ENCODE measurements at regions not wholly inside any gene's neighbourhood (a gene's known extent, or its start where the extent isn't known, plus 50 kb on each side); places are given as distances from the start of the nearest gene placed in this dataset.

GRCh38 chr1:94709891-94710581, 110.1 kb upstream of the SLC44A3 start:
- H3K4me3 Mint-ChIP-seq (ENCODE audit: unreplicated experiment), result no peak overlapping the region
- H3K27me3 Mint-ChIP-seq (ENCODE audit: insufficient read depth, unreplicated experiment), result no peaks in the 10 kb centered on the region
- H3K9me3 Mint-ChIP-seq (ENCODE audit: unreplicated experiment), result no peaks in the 10 kb centered on the region
- no TSS peak for BruUV-seq (replicated peaks)
- H3K4me1 Mint-ChIP-seq (ENCODE audit: low read depth, unreplicated experiment), result no peaks in the 10 kb centered on the region
- peaks cover 5% of the 10 kb centered on the region; the same call in 1 of the 2 replicates for H3K4me1 ChIP-seq
- ChIA-PET POLR2A (no interaction called here), CTCF (no interaction called here)
- no peaks in the 10 kb centered on the region for H3K36me3 ChIP-seq (ENCODE audit: control insufficient read depth, insufficient read depth, low read length)
- no peak overlapping the region for H3K27ac Mint-ChIP-seq (ENCODE audit: unreplicated experiment)
- no peak overlapping the region for H3K4me3 ChIP-seq (ENCODE audit: low read depth, low read length)
- H3K36me3 Mint-ChIP-seq (ENCODE audit: insufficient read depth, unreplicated experiment), result peaks cover 4% of the 10 kb centered on the region
- H3K9me3 ChIP-seq, result no peaks in the 10 kb centered on the region
- no peak for DNase-seq
- intact Hi-C loops (cut with micrococcal nuclease; ENCODE audit: unreplicated experiment), result no loop called here
- no peaks in the 10 kb centered on the region for H3K27me3 ChIP-seq (replicated peaks; ENCODE audit: control insufficient read depth, insufficient read depth, low read length)
- TF ChIP-seq CTCF (IDR thresholded peaks at IDR 0.05; ENCODE audit: insufficient read depth in 1 of 2, low read depth in 1 of 2, low read length in 1 of 2, severe bottlenecking in 1 of 2, unreplicated experiment in 1 of 2), result no peak

- intact Hi-C loops (cut with micrococcal nuclease; ENCODE audit: unreplicated experiment), result no loop called here
- Histone ChIP-seq H3K36me3 (ENCODE audit: control insufficient read depth, insufficient read depth, low read length) (no peaks in the 10 kb centered on the region), H3K4me3 (ENCODE audit: low read depth, low read length) (no peak overlapping the region), H3K27me3 (replicated peaks; ENCODE audit: control insufficient read depth, insufficient read depth, low read length) (no peaks in the 10 kb centered on the region), H3K4me1 (peaks cover under 1% of the 10 kb centered on the region; the same call in 1 of the 2 replicates), H3K9me3 (no peaks in the 10 kb centered on the region)
- BruUV-seq (replicated peaks), result no TSS peak
- H3K9me3 Mint-ChIP-seq (ENCODE audit: unreplicated experiment), result no peaks in the 10 kb centered on the region
- H3K4me3 Mint-ChIP-seq (ENCODE audit: unreplicated experiment), result no peak overlapping the region
- no peak for DNase-seq
- no peak overlapping the region for H3K27ac Mint-ChIP-seq (ENCODE audit: unreplicated experiment)
- no peaks in the 10 kb centered on the region for H3K4me1 Mint-ChIP-seq (ENCODE audit: low read depth, unreplicated experiment)
- TF ChIP-seq CTCF (IDR thresholded peaks at IDR 0.05; ENCODE audit: insufficient read depth in 1 of 2, low read depth in 1 of 2, low read length in 1 of 2, severe bottlenecking in 1 of 2, unreplicated experiment in 1 of 2), result no peak
- POLR2A ChIA-PET, result no interaction called here
- no peaks in the 10 kb centered on the region for H3K27me3 Mint-ChIP-seq (ENCODE audit: insufficient read depth, unreplicated experiment)
- peaks cover 4% of the 10 kb centered on the region for H3K36me3 Mint-ChIP-seq (ENCODE audit: insufficient read depth, unreplicated experiment)
- CTCF ChIA-PET, result no interaction called here
Observed at GRCh38 chr1:94708811-94709210, 111.3 kb upstream of the SLC44A3 start.

GRCh38 chr1:94708299-94708685, 111.9 kb upstream of the SLC44A3 start:
- Histone ChIP-seq H3K4me3 (ENCODE audit: low read depth, low read length) (no peak overlapping the region), H3K9me3 (no peaks in the 10 kb centered on the region), H3K27me3 (replicated peaks; ENCODE audit: control insufficient read depth, insufficient read depth, low read length) (no peaks in the 10 kb centered on the region), H3K36me3 (ENCODE audit: control insufficient read depth, insufficient read depth, low read length) (no peaks in the 10 kb centered on the region), H3K4me1 (no peaks in the 10 kb centered on the region)
- no peak overlapping the region for H3K4me3 Mint-ChIP-seq (ENCODE audit: unreplicated experiment)
- intact Hi-C loops (cut with micrococcal nuclease; ENCODE audit: unreplicated experiment), result no loop called here
- no peaks in the 10 kb centered on the region for H3K4me1 Mint-ChIP-seq (ENCODE audit: low read depth, unreplicated experiment)
- no peak overlapping the region for H3K27ac Mint-ChIP-seq (ENCODE audit: unreplicated experiment)
- peaks cover 4% of the 10 kb centered on the region for H3K36me3 Mint-ChIP-seq (ENCODE audit: insufficient read depth, unreplicated experiment)
- H3K27me3 Mint-ChIP-seq (ENCODE audit: insufficient read depth, unreplicated experiment), result no peaks in the 10 kb centered on the region
- ChIA-PET POLR2A (no interaction called here), CTCF (no interaction called here)
- no peak for TF ChIP-seq CTCF (IDR thresholded peaks at IDR 0.05; ENCODE audit: insufficient read depth in 1 of 2, low read depth in 1 of 2, low read length in 1 of 2, severe bottlenecking in 1 of 2, unreplicated experiment in 1 of 2)
- no peaks in the 10 kb centered on the region for H3K9me3 Mint-ChIP-seq (ENCODE audit: unreplicated experiment)
- BruUV-seq (replicated peaks), result no TSS peak
- DNase-seq, result no peak
